Activated CD4-positive, alpha-beta T cell treated with anti-CD3 and anti-CD28 coated beads for 4 hours (primary cell): ENCODE measurements at regions not wholly inside any gene's neighbourhood (a gene's known extent, or its start where the extent isn't known, plus 50 kb on each side); places are given as distances from the start of the nearest gene placed in this dataset.
"Not testable (repeated sequence)": the region's sequence is repeated elsewhere in the genome, so short reads cannot be mapped to it uniquely, and the experiment has no call there.

Experiments
- DNase-seq, 2 donors: peaks; one replicate each; pipeline ENCODE4 v3.0.0-alpha.2; 2020

DNA sequence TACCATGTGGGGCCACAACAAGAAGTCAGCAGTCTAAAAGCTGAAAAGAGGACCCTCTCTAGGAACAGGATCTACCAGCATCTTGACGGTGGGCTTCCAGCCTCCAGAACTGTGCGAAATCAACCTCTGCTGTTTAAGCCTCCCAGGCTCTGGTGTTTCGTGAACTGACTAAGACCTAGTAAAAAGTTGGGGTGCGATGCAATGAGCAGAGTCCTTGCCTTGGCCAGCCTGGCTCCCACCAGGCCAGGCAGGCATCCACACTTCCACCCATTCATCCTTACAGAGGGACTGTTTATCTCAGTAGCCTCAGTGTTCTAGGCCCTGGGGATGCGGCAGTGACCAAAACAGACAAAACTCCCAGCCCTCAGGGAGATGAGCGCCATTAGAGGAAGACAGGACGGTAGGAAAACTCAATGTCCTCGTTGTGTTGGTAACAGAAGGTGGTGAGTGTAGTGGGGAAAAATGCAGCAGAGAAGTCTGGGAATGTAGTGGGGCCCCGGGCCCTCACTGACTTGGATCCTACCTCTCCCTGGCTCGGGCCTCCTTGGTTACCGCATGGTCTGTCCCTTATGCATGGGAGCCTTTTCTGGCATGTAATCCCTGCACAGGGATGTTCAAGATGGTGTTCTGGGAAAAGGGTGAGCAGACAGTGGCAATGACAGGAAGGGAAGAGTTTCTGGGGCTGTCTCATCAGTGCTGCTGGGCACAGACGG is 271.8 kb upstream of the HS6ST1 start:
- no peak for DNase-seq

DNA sequence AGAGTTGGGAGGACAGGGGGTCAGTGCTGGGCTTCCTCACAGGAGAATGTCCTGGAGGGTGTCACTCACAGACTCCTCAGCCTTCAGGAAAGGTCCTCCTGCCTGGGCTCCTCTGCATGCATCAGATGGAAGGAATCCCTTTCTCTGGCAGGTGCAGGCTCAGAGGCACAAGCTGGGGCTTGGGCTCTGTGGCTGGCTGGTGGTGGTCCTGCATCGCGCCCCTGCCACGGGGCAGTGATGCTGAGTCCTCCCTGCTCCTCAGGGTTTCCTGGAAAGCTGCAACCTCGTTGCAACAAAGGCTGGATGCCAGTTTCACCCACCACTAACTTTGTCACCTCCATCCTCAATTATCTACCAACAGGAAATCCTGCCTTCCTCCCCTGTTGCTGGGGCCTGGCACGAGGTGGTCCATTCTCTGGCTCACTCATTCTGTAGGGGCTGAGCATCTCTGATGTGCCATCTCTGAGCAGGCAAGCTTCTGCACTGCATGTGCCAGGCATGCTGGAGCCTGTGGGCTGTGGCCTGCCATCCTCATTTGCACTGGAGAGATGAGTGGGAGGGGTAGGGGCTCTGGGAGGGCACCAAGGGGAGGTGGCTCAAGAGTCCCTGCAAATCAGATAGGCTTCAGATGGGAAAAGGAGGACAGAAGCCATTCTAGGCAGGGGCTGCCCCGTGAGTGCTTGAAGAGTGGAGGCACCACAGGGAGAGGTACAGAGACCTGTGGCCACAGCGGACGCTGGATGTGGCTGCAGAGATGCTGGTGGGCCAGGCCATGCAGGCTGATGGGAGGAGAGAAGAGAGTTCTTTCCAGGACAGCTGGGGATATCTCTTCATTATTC is 272.6 kb upstream of the HS6ST1 start:
- no peak for DNase-seq

DNA sequence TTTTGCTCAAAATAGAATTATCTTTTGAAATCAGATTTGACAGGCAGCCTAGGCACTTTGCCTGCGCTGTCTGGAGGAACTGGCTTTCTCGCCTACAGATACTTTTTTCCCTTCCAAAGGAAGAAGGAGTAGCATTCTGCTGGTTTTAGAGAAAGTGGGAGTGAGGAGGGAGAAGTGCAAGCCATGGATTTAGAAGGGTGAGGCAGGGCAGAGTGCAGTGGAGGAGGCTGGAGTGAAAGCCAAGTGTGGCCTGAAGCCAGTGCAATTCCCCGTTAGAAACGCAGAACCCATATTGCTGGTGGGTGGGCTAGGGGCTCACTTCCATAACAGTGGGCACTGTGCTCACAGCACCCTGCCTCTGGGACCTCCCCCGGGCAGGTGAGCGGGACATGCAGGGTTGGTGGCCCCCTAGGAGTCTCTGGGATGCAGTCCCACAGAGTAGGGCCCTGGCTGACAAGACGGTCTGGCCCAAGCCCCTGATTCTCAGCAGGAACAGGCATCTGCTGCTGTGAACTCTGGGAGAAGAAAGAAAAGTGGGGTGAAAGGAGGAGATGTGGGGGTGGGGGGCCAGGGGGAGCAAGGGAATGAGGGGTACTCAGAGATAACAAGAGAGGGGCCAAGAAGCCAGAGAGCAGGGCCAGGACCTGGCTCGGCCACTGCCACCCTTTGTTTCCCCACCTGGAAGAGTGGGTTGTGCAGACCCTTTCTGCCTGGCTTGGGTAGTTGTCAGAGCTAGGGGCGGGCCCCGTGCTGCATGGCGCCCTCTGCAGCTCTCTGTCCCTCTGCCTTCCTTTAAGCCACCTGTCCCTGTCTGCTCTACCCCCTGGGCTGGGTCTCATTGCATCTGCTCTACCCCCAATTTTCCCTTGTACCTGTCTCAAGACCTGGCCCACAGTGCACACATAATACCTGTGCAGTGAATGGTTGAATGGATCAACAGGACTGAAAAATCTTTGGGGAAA is 273.5 kb upstream of the HS6ST1 start:
- DNase-seq: no peak

DNA sequence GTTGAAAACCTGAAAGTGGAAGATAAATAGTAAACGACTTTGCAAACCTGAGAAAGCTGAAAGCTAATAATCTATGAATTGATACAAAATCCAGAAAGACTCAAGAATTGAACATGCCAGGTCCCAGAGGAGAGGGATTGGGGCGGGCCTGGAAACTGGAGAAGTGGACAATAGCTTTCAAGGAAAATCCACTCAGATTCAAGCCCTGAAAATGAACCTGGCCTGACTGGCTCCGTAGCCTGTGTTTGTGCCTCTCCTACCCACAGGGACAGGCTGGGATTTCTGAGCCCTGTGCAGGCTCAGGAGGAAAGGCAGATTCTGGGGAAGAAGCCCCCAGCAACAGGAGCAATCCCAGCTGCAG is 274.8 kb upstream of the HS6ST1 start:
- DNase-seq: no peak

DNA sequence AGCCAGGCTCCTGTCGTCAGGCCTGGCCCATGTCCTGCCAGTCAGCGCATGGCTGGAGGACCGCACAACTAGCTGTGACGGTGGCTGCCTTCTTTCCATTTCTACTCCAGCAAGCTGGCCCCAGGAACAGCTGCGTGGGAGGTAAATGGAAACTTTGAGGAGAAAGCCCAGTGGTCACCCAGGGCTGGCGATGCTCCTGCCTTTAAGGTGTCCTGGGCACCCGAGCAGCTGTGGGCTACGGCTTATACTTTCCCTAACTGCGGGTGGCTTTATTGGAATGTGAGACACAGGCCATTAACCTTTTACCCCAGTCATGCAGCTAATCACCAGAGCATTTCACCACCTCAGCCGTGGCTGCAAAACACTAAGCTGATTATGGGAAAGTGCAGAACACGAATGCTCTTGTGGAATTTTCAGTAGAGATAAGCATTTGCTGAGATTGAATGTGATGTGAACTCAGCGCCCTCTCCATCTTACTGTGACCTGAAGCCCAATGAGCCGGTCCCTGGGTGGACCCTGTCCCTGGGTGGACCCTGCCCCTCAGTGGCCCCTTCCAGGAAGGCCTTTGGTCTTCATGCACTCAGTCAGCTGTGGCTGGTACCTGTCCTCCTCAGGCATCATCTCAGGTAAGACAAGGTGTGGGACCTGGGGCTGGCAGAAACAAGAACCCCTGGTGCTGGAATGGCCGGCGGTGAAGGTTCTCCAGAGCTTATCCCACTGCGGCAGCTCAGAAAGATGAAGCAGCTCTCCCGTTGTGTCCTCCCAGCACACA is 275.4 kb upstream of the HS6ST1 start:
- DNase-seq: no peak

DNA sequence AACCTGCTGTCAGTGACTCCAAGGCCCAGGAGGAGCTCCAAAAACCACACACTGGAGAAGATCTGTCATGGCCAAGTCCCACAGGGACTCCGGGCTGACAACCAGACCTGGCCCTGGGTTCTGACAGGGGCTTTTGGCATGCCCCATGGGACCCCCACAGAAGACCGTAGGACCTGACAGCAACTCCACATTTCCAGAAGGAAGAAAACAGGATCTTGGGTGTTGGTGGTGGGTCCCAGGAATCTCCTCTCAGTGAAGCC is 275.9 kb upstream of the HS6ST1 start:
- no peak for DNase-seq

DNA sequence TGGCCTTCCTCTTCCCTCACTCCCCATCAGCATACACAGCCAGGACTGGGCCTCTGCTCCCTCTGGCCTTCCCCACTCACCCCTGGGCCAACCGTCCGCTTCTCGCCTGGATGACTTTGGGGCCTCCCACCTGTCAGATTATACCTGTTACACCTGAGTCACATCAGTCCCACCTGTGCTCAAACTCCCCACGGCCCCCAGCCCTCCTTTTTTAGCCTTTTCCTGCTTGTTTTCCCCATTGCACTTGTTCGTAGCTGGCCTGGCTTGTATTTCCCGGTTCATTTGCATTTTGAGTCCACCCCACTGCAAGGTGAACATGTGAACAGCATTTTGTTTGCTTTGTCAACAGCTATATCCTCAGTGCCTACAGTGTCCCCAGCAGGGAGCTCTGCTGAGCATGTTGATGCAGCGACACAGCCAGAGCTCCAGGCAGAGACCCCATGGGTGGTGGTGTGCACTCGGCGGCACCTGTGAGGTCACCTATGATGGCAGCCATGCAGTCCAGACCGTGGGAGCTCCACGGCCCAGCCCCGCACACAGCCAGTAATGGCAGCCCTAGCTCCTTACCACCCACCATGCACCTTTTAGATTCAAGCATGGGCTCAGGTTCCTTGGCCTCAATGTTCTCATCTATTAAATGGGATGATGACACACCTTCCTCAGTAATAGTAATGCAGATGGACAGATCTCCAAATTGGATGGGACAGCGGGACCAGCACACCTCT is 276.4 kb upstream of the HS6ST1 start:
- no peak for DNase-seq

DNA sequence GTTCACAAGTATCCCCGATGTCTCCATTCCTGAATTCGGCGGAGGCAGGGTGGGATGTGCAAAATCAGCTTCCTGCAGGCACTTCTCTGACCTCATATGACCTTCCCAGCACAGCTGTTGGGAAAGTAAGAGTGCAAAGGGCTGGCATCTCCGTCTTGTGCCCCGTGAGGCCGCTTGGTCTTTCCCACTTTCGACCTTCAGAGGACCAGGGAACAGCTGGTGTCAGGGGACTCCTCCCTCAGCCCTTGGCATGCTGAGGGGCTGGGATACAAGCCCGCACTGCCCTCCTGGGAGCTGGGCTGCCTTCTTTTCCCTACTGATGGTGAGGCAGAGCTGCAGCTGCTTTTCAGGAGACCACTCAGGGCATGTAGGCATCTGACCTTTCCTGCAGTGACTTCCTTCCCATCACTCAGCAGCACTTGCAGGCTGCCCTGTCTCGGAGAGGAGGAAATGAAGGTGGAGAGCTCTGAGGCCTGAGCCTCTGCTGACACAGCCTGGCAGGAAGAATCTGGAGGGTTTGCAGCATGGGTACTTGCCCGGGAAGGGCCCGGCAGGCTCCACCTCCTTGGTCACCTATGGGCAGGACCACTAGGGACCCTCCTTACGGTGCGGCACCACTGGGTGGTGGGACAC is 277.2 kb upstream of the HS6ST1 start:
- no peak for DNase-seq

DNA sequence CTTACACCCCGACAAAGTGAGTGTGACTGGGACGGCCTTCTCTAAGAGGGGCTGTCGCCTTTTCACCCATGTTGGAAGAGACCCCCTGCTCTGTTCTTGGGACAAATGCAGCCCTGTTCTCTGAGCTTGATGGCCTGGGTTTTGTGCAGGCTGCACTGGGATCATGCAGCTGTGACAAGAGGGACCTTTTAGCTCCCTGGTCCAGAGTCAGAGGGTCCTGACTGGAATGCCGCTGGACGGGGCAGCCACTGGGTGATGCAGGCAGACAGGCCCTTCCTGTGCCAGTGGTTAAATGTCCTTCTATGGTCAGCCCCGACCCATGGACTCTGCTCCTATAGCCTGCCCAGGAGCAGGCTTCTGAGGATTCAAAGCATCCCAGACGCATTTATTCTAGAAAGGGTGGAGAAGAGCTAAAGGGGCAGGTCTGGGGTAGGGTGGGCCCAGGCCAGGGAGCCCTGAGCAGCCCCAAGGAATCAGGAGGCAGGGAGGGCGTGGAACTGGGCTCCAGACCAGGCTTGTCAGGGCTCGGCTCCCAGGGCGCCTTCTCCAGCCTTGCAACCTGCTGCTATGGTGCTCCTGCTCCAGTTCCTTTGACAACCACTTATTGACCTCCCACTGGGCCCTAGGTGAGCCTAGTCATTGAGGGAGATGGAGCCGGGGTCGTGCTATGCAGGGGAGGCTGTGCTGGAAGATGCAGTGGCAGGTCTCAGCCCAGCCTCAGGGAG is 277.9 kb upstream of the HS6ST1 start:
- no peak for DNase-seq

DNA sequence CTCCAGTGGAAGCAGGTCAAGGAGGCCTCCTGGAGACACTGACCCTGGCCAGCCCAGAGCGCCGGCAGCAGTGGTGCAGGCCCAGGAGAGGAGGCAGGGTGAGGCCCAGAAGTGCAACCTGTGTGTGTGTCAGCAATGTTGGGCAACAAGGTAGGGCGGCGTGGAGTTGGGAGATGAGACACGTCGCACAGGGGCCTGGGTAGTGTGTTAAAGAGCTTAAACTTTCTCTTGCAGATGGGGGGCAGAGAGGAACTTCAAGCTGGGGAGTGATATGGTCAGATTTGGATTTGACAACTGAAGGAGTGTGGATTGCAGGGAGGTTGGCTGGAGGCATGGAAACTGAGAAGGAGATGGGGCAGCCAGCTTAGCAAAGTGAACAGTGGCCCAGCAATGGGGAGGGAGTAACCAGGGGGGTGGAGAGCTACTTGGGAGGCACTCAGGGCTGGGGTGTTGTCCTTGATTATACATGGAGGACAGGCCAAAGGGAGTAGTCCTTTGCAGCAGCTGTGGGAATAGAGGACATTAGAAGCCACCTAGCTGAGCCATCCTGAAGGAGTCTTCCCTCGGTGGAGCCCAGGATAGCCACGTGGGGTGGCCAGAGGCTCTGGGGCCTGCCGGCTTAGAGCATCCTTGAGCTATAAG is 278.6 kb upstream of the HS6ST1 start:
- DNase-seq: no peak

DNA sequence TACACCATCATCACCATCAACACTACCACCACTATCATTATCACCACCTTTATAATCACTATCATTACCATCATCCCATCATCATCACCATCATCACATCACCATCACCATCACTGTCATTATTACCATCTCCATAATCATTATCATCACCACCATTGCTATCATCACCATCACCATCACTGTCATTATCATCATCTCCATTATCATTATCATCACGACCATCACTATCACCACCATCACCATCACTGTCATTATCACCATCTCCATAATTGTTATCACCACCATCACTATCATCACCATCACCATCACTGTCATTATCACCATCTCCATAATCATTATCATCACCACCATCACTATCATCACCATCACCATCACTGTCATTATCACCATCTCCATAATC is 279.6 kb upstream of the HS6ST1 start:
- not testable (repeated sequence) for DNase-seq

DNA sequence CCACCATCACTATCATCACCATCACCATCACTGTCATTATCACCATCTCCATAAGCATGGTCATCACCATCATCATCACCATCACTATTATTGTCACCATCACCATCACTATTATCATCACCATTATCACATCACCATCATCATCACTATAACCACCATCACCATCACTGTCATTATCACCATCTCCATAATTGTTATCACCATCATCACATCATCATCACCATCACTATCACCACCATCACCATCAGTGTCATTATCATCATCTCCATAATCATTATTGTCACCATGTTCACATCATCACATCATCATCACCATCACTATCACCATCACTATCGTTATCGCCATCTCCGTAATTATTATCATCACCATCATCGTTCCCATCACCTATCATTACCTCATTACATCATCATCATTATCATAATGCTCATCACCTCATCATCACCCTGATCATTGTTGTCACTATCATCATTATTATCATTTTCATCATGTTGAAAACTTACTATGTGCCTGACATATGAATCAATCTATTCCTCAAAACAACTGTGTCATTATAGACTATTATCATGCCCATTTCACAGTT is 280.3 kb upstream of the HS6ST1 start:
- DNase-seq: no peak

DNA sequence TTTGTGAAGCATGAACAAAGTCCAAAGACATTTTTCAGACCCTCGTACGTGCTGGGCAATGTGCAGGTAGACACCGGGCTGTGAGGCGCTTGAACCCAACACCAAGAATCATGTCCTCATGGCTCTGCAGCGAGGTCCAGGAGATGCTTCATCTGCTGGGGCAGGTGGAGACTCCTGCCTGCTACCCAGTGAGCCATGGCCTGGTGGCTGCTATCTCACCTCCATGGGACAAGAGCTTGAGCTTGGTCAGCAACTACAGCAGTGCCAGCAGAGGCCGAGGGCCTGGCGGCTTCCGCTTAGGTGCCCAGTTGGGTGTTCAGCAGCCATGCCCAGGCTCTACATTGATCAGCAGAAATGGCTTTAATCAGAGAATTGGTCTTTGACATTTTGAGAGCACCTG is 281.0 kb upstream of the HS6ST1 start:
- no peak for DNase-seq

DNA sequence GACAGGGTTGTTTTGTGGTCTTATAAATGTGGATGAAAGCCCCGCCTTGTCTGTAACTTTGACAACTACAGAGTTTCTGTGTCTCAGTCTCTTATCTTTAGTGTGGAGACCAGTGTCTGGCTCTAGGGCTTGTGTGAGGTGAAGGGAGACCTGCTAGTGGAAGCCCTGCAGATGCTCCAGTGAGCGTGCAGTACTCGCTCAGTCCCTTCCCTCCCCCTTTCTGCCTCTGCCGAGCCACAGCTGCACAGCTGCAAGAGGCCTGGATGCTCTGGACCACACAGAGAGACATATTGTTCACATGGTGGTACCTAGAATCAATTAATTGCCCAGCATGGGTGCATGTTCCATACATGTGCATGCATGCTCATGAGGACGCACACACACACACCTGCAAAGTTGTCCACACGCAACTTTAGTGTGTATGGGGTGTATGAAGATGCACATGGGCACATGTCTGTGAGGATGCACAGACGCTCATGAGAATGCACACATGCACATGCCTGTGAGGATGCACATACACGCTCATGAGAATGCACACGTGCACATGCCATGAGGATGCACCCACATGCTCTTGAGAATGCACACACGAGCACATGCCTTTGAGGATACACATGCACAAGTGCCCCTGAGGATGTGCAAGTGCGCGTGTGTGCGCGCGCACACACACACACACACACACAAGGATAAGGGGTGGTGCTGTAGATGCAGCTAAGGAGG is 282.1 kb upstream of the HS6ST1 start:
- no peak for DNase-seq

DNA sequence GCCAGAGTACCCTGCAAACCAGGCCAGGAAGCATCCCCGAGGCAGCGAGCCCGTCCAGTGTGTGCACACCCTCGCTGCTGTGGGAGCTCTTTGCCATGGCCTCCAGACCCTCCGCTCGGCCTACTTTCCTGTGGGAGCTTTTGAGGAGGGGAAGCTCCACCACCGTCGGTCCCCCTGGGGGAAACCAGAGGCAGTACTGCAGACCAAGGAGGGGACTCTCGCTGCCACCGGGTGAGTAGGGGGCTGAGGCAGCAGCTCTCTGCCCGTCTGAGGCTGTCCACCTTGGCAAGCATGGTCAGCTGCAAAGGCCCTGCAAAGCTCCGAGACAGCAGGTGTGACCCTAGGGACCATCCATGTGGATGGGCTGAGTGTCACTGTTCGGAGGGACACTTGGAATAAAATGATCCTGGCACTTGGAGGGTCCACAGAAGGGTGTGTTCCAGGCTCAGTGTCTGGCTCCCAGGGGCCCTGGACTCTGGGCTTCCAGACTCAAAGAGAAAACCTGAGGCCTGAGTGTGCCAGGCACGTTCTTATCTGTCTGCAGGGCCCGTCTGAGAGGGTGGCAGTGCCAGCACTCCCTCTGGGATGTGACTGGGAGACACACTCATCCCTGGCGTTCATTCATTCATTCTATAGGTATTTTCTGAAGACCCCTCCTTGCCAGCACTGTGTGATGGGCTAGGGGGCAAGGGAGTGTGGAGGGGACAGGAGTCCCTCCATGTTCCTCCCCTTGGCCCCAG is 282.8 kb upstream of the HS6ST1 start:
- no peak for DNase-seq

DNA sequence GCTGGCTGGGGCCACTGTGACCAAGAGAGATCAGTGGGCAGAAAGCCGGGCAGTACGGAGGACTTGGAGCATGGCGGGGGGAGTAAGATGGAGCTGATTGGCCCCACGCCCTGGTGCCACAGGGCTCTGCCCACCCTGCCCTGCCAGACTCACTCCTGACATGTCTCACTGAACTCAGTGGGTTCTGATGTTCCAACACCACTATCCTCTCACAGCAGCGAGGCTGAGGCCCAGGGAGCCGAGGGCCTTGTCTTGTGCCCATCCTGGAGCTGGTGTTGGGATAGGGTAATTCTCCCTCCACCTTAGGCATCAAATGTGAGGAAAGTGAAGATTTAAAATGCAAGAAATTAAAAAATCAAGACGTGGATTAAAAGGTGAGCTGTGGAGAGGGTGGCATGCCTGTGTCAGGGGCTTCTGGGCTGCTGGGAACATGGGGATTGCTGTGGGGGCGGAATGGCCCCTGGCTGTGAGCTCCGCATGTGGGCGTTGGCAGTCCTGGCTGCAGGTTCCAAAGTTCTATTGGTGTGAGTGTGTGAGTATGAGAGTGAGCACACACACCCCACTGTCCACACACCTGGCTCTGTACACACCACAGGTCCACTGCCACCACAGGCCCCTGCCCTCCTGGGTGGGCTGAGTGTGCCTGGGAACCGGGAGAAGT is 283.5 kb upstream of the HS6ST1 start:
- no peak for DNase-seq

DNA sequence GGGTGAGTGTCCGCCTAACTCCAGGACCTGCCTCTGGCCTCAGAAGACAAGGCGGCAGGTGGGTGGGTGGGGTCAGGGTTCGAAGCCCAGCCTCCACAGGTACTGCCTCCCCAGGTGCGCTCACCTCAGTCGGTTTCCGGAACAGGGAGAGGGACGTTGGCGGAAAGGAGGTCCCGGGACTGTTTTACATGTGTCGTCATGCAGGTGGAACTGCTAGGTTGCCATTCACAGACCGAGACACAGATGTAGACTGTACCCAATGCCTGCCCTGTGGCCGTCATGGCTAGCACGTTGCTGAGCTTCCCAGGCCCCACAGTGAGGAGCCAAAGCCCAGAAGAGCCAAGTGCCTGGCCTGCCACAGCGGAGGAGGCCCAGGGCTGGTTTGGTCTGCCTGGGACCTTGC is 284.0 kb upstream of the HS6ST1 start:
- DNase-seq: no peak

DNA sequence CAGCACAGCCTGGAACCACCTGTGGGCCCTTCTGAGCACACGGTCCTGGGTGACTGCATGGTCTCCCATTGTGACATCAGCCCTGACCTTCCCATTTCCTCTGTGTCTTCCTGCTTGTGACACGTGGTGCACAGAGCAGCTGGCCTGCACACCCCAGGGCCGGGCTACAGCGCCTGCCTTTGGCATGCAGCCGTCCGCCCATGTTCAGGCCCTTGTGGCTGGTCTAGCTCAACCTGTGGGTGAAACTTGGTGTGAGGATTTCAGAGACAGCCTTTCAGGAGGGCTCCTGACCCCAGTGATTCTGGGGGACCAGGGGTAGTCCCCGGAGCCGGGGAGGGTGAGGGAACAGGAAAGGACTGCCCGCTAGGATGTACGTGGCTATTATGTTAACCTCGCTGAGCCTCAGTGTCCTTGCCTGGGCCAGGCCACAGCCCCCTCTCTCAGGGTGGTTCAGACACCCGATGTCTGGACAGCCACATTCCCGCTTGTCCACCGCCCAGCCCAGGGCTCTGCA is 284.8 kb upstream of the HS6ST1 start:
- no peak for DNase-seq
